ENCODE measurements at regions not wholly inside any gene's neighbourhood (a gene's known extent, or its start where the extent isn't known, plus 50 kb on each side); places are given as distances from the start of the nearest gene placed in this dataset.

- no peak for DNase-seq
These were observed 176.8 kb downstream of the ABHD5 start for GRCh38 chr3:43867436-43868072.

GRCh38 chr3:43869491-43869890 is 178.8 kb downstream of the ABHD5 start:
- DNase-seq: no peak

- no peak for DNase-seq
These were observed 179.4 kb downstream of the ABHD5 start for GRCh38 chr3:43870120-43870519.

GRCh38 chr3:43870844-43871626 is 180.3 kb downstream of the ABHD5 start:
- DNase-seq: no peak

GRCh38 chr3:43871627-43872245 is 181.0 kb downstream of the ABHD5 start:
- no peak for DNase-seq

- no peak for DNase-seq
These were observed 181.6 kb downstream of the ABHD5 start for GRCh38 chr3:43872301-43872700.

GRCh38 chr3:43872901-43873300 is 182.2 kb downstream of the ABHD5 start:
- no peak for DNase-seq

- no peak for DNase-seq
These were observed 183.0 kb downstream of the ABHD5 start for GRCh38 chr3:43873723-43874122.

- peak in 1 of 2 experiments; percentile 3 for DNase-seq
These were observed 183.6 kb downstream of the ABHD5 start for GRCh38 chr3:43874290-43874689.

- DNase-seq: no peak
These were observed 184.0 kb downstream of the ABHD5 start for GRCh38 chr3:43874731-43875130.

GRCh38 chr3:43876648-43877047 is 185.9 kb downstream of the ABHD5 start:
- no peak for DNase-seq

GRCh38 chr3:43879166-43879565 is 188.4 kb downstream of the ABHD5 start:
- DNase-seq: peak in 1 of 2 experiments; percentile 24

GRCh38 chr3:43882976-43883680 is 192.4 kb downstream of the ABHD5 start:
- no peak for DNase-seq

GRCh38 chr3:43883729-43884396 is 193.1 kb downstream of the ABHD5 start:
- DNase-seq: no peak

GRCh38 chr3:43884581-43884980 is 193.8 kb downstream of the ABHD5 start:
- no peak for DNase-seq

GRCh38 chr3:43885908-43886618 is 195.3 kb downstream of the ABHD5 start:
- DNase-seq: no peak

GRCh38 chr3:43892061-43892460 is 201.3 kb downstream of the ABHD5 start:
- no peak for DNase-seq

GRCh38 chr3:43892526-43892925 is 201.8 kb downstream of the ABHD5 start:
- no peak for DNase-seq

GRCh38 chr3:43893727-43894126 is 203.0 kb downstream of the ABHD5 start:
- DNase-seq: peak in 1 of 2 experiments; percentile 36

GRCh38 chr3:43894176-43895049 is 203.7 kb downstream of the ABHD5 start:
- peak; percentile 63 to 72 for DNase-seq

- DNase-seq: no peak
These were observed 204.8 kb downstream of the ABHD5 start for GRCh38 chr3:43895573-43895972.
